A549 (cell line): ENCODE measurements at regions not wholly inside any gene's neighbourhood (a gene's known extent, or its start where the extent isn't known, plus 50 kb on each side); places are given as distances from the start of the nearest gene placed in this dataset.

Experiments used
- CBX8 ChIP-seq: fragments of 200-600 bp; sonication (generic); IDR thresholded peaks from 2 replicates; pipeline ENCODE4 v1.6.1; 2016
- CEBPB ChIP-seq, 2 experiments: fragments of >200 bp in 1 of 2; sonication (Bioruptor Twin) in 1 of 2; formaldehyde crosslinking in 1 of 2; IDR thresholded peaks; 2 replicates each; pipeline ENCODE4 v1.6.1; 2012 to 2016
- CHD4 ChIP-seq: fragments of 200-600 bp; sonication (generic); IDR thresholded peaks from 2 replicates; pipeline ENCODE4 v1.6.1; 2016; ENCODE audit warnings: antibody characterized with exemption, mild to moderate bottlenecking, borderline replicate concordance
- CTCF ChIP-seq: fragments of >200 bp; sonication (Bioruptor Twin); formaldehyde crosslinking; IDR thresholded peaks from 3 replicates; pipeline ENCODE4 v1.5.1; 2016
- HDAC2 ChIP-seq: fragments of 200-600 bp; sonication (generic); IDR thresholded peaks from 2 replicates; pipeline ENCODE4 v1.6.1; 2016
- JUNB ChIP-seq: fragments of >200 bp; sonication (Bioruptor Twin); formaldehyde crosslinking; IDR thresholded peaks from 2 replicates; pipeline ENCODE4 v1.6.1; 2016
- MAX ChIP-seq: IDR thresholded peaks from 2 replicates; pipeline ENCODE4 v1.6.1; 2012
- NR3C1 ChIP-seq: fragments of >200 bp; sonication (Bioruptor Twin); formaldehyde crosslinking; IDR thresholded peaks from 3 replicates; pipeline ENCODE4 v1.6.1; 2017
- POLR2A ChIP-seq: IDR thresholded peaks from 2 replicates; pipeline ENCODE4 v1.6.1; 2012; ENCODE audit warnings: mild to moderate bottlenecking, low read length
- RCOR1 ChIP-seq: fragments of 150-350 bp; IDR thresholded peaks from 2 replicates; pipeline ENCODE4 v1.6.1; 2014; ENCODE audit warnings: antibody characterized with exemption, low read length, low read depth
- RFX5 ChIP-seq: fragments of 450-650 bp; IDR thresholded peaks from 2 replicates; pipeline ENCODE4 v1.7.1; 2014; ENCODE audit warnings: antibody characterized with exemption, mild to moderate bottlenecking, moderate library complexity
- TP53 ChIP-seq: fragments of 250-450 bp; sonication (Bioruptor Pico); IDR thresholded peaks from 2 replicates; pipeline ENCODE4 v1.5.0; 2021; ENCODE audit warnings: mild to moderate bottlenecking, moderate library complexity
- USF2 ChIP-seq: fragments of 450-650 bp; IDR thresholded peaks from 2 replicates; pipeline ENCODE4 v1.6.1; 2014; ENCODE audit warnings: antibody characterized with exemption

- TF ChIP-seq POLR2A, result no peak
- no peak for TF ChIP-seq USF2
- TF ChIP-seq NR3C1, result no peak
- TF ChIP-seq CTCF, result no peak
- no peak for TF ChIP-seq MAX
- TF ChIP-seq TP53 (CRISPR knock-in tag), result no peak
- no peak for TF ChIP-seq JUNB
- no peak for TF ChIP-seq CBX8
- TF ChIP-seq CEBPB (IDR thresholded peaks at IDR 0.05), result no peak
- no peak for TF ChIP-seq RCOR1
- TF ChIP-seq RFX5, result no peak
- no peak for TF ChIP-seq CHD4
- no peak for TF ChIP-seq HDAC2
These were observed 388.8 kb upstream of the B3GAT1 start for GRCh38 chr11:134800826-134801225.
